Kidney epithelial cell (primary cell): ENCODE measurements at regions not wholly inside any gene's neighbourhood (a gene's known extent, or its start where the extent isn't known, plus 50 kb on each side); places are given as distances from the start of the nearest gene placed in this dataset.

Experiments used
- DNase-seq: peaks from one replicate; pipeline ENCODE4 v3.0.0-alpha.2; 2010; ENCODE audit warnings: low read depth
- H3K27me3 ChIP-seq: 2 replicates; pipeline ENCODE4 v1.6.0; 2011; ENCODE audit warnings: low read length; ENCODE audit not compliant: control insufficient read depth, insufficient read depth
- H3K36me3 ChIP-seq: 2 replicates; pipeline ENCODE4 v1.5.1; 2011; ENCODE audit warnings: low read length; ENCODE audit not compliant: control insufficient read depth, insufficient read depth
- H3K4me3 ChIP-seq: 2 replicates; pipeline ENCODE4 v1.5.1; 2011; ENCODE audit warnings: low read depth, mild to moderate bottlenecking, control low read depth, low read length
- CTCF ChIP-seq: IDR thresholded peaks from 2 replicates; pipeline ENCODE4 v1.5.1; 2011; ENCODE audit warnings: mild to moderate bottlenecking, moderate library complexity, low read length, control low read depth, inconsistent platforms; ENCODE audit not compliant: insufficient read depth, poor library complexity, severe bottlenecking

GRCh38 chr5:130692770-130693169 is 472.3 kb downstream of the HINT1 start:
- no peaks in the 10 kb centered on the region for H3K27me3 ChIP-seq
- TF ChIP-seq CTCF: no peak
- H3K36me3 ChIP-seq: no peaks in the 10 kb centered on the region
- no peak overlapping the region for H3K4me3 ChIP-seq
- no peak for DNase-seq

GRCh38 chr5:130689831-130690230 is 475.2 kb downstream of the HINT1 start:
- Histone ChIP-seq H3K27me3 (no peaks in the 10 kb centered on the region), H3K36me3 (no peaks in the 10 kb centered on the region), H3K4me3 (no peak overlapping the region)
- DNase-seq: no peak
- TF ChIP-seq CTCF: no peak

- Histone ChIP-seq H3K27me3 (no peaks in the 10 kb centered on the region), H3K4me3 (no peak overlapping the region), H3K36me3 (no peaks in the 10 kb centered on the region)
- no peak for DNase-seq
- no peak for TF ChIP-seq CTCF
Observed at GRCh38 chr5:130687085-130687733, 477.8 kb downstream of the HINT1 start.

- no peak for DNase-seq
- Histone ChIP-seq H3K4me3 (no peak overlapping the region), H3K36me3 (no peaks in the 10 kb centered on the region), H3K27me3 (no peaks in the 10 kb centered on the region)
- no peak for TF ChIP-seq CTCF
Observed at GRCh38 chr5:130678637-130679036, 486.4 kb downstream of the HINT1 start.

- no peaks in the 10 kb centered on the region for H3K27me3 ChIP-seq
- DNase-seq: no peak
- TF ChIP-seq CTCF: no peak
- no peaks in the 10 kb centered on the region for H3K36me3 ChIP-seq
- H3K4me3 ChIP-seq: no peak overlapping the region
Observed at GRCh38 chr5:130666462-130666861, 498.6 kb downstream of the HINT1 start.

GRCh38 chr5:130652176-130652575 is 512.9 kb downstream of the HINT1 start:
- DNase-seq: peak; percentile 19
- no peaks in the 10 kb centered on the region for H3K36me3 ChIP-seq
- TF ChIP-seq CTCF: no peak
- no peaks in the 10 kb centered on the region for H3K27me3 ChIP-seq
- H3K4me3 ChIP-seq: no peak overlapping the region
